Upper lobe of right lung (tissue), 1 donor: ENCODE measurements at regions not wholly inside any gene's neighbourhood (a gene's known extent, or its start where the extent isn't known, plus 50 kb on each side); places are given as distances from the start of the nearest gene placed in this dataset.

Source experiments
- ATAC-seq: fragments of 200-7000 bp; cut with Tn5 transposase; one replicate; pipeline ENCODE4 v1.9.1; 2020; ENCODE audit warnings: mild to moderate bottlenecking, moderate library complexity
- DNase-seq: peaks from one replicate; pipeline ENCODE4 v3.0.0-alpha.2; 2020
- H3K27ac ChIP-seq: fragments of 200-600 bp; one replicate; pipeline ENCODE4 v1.8.0; 2022
- H3K27me3 ChIP-seq: fragments of 200-600 bp; one replicate; pipeline ENCODE4 v1.8.0; 2022; ENCODE audit warnings: mild to moderate bottlenecking
- H3K36me3 ChIP-seq: fragments of 200-600 bp; one replicate; pipeline ENCODE4 v1.8.0; 2022
- H3K4me1 ChIP-seq: fragments of 200-600 bp; one replicate; pipeline ENCODE4 v1.8.0; 2022
- H3K4me3 ChIP-seq: fragments of 200-600 bp; one replicate; pipeline ENCODE4 v1.8.0; 2022; ENCODE audit warnings: mild to moderate bottlenecking
- H3K9me3 ChIP-seq: fragments of 200-600 bp; one replicate; pipeline ENCODE4 v1.8.0; 2022
- CTCF ChIP-seq: fragments of 200-600 bp; IDR thresholded peaks from one replicate; pipeline ENCODE4 v1.8.0; 2022; ENCODE audit warnings: antibody characterized with exemption
- intact Hi-C: fragments of 100-400 bp; cut with DNase I; formaldehyde crosslinking; loops from one replicate; pipeline ENCODE4 v1.11.0; 2022
- donor health status: DM: no; HTN: yes; CAD: no; lungs with severe emphysema.

- Histone ChIP-seq H3K27ac (no peak overlapping the region), H3K36me3 (no peaks in the 10 kb centered on the region), H3K4me1 (no peaks in the 10 kb centered on the region), H3K9me3 (no peaks in the 10 kb centered on the region), H3K27me3 (peaks cover 17% of the 10 kb centered on the region), H3K4me3 (no peak overlapping the region)
- intact Hi-C loops: no loop called here
- TF ChIP-seq CTCF: no peak
- ATAC-seq (no peak), DNase-seq (no peak)
Measured at GRCh38 chr1:217091561-217091960, 368.3 kb upstream of the ESRRG start.

- intact Hi-C loops: no loop called here
- no peak for TF ChIP-seq CTCF
- H3K27me3 ChIP-seq: peaks cover 17% of the 10 kb centered on the region
- H3K27ac ChIP-seq: no peak overlapping the region
- no peak for DNase-seq
- no peak for ATAC-seq
- no peaks in the 10 kb centered on the region for H3K4me1 ChIP-seq
- H3K36me3 ChIP-seq: no peaks in the 10 kb centered on the region
- no peaks in the 10 kb centered on the region for H3K9me3 ChIP-seq
- peak overlapping the region; percentile 28 for H3K4me3 ChIP-seq
Measured at GRCh38 chr1:217090060-217090911, 367.1 kb upstream of the ESRRG start.

- TF ChIP-seq CTCF: no peak
- Histone ChIP-seq H3K27ac (no peak overlapping the region), H3K9me3 (no peaks in the 10 kb centered on the region), H3K36me3 (no peaks in the 10 kb centered on the region), H3K27me3 (peaks cover 17% of the 10 kb centered on the region), H3K4me1 (no peaks in the 10 kb centered on the region), H3K4me3 (peak overlapping the region; percentile 28)
- intact Hi-C loops: no loop called here
- ATAC-seq (peak; percentile 64), DNase-seq (no peak)
Measured at GRCh38 chr1:217089361-217090014, 366.3 kb upstream of the ESRRG start.

- intact Hi-C loops: no loop called here
- ATAC-seq: no peak
- Histone ChIP-seq H3K27me3 (peaks cover 17% of the 10 kb centered on the region), H3K36me3 (no peaks in the 10 kb centered on the region), H3K9me3 (no peaks in the 10 kb centered on the region), H3K4me1 (no peaks in the 10 kb centered on the region), H3K4me3 (no peak overlapping the region), H3K27ac (no peak overlapping the region)
- no peak for DNase-seq
- TF ChIP-seq CTCF: no peak
Measured at GRCh38 chr1:217088521-217089284, 365.5 kb upstream of the ESRRG start.

- H3K9me3 ChIP-seq: no peaks in the 10 kb centered on the region
- DNase-seq: no peak
- TF ChIP-seq CTCF: no peak
- H3K4me3 ChIP-seq: no peak overlapping the region
- no peak overlapping the region for H3K27ac ChIP-seq
- no peaks in the 10 kb centered on the region for H3K36me3 ChIP-seq
- intact Hi-C loops: no loop called here
- no peaks in the 10 kb centered on the region for H3K4me1 ChIP-seq
- no peak for ATAC-seq
- peaks cover 17% of the 10 kb centered on the region for H3K27me3 ChIP-seq
Measured at GRCh38 chr1:217088011-217088410, 364.8 kb upstream of the ESRRG start.
